MM.1S (cell line): ENCODE measurements at regions not wholly inside any gene's neighbourhood (a gene's known extent, or its start where the extent isn't known, plus 50 kb on each side); places are given as distances from the start of the nearest gene placed in this dataset.

Experiments used
- DNase-seq: peaks from one replicate; pipeline ENCODE4 v3.0.0-alpha.2; 2015
- H2AFZ ChIP-seq: fragments of 300-600 bp; sonication (generic); 2 replicates; pipeline ENCODE4 v1.6.0; 2016; ENCODE audit warnings: antibody characterized with exemption, low read length
- H3F3A ChIP-seq: fragments of 300-600 bp; sonication (generic); 2 replicates; pipeline ENCODE4 v1.6.1; 2016; ENCODE audit warnings: mild to moderate bottlenecking, antibody characterized with exemption, low read length, moderate library complexity, mixed read lengths; ENCODE audit not compliant: insufficient read depth
- H3K27ac ChIP-seq: fragments of 300-600 bp; sonication (generic); 2 replicates; pipeline ENCODE4 v1.5.1; 2016; ENCODE audit warnings: mild to moderate bottlenecking, low read length
- H3K27me3 ChIP-seq: fragments of 300-600 bp; sonication (generic); replicated peaks from 2 replicates; pipeline ENCODE4 v1.6.0; 2016; ENCODE audit warnings: low read length; ENCODE audit not compliant: insufficient read depth
- H3K36me3 ChIP-seq: fragments of 300-600 bp; sonication (generic); replicated peaks from 2 replicates; pipeline ENCODE4 v1.6.1; 2016; ENCODE audit warnings: mild to moderate bottlenecking, low read length, mixed read lengths; ENCODE audit not compliant: insufficient read depth
- H3K4me1 ChIP-seq: fragments of 300-600 bp; sonication (generic); 2 replicates; pipeline ENCODE4 v1.6.1; 2016; ENCODE audit warnings: low read length, mixed read lengths
- H3K4me2 ChIP-seq: fragments of 300-600 bp; sonication (generic); 2 replicates; pipeline ENCODE4 v1.6.0; 2016; ENCODE audit warnings: low read depth, low read length
- H3K4me3 ChIP-seq: fragments of 300-600 bp; sonication (generic); 2 replicates; pipeline ENCODE4 v1.5.1; 2016; ENCODE audit warnings: low read length, mixed read lengths
- H3K79me2 ChIP-seq: fragments of 300-600 bp; sonication (generic); 2 replicates; pipeline ENCODE4 v1.6.1; 2016; ENCODE audit warnings: mixed run types, low read length, mixed read lengths
- H3K9ac ChIP-seq: fragments of 300-600 bp; sonication (generic); 2 replicates; pipeline ENCODE4 v1.6.1; 2016; ENCODE audit warnings: low read length, mixed read lengths
- H3K9me2 ChIP-seq: fragments of 300-600 bp; sonication (generic); replicated peaks from 2 replicates; pipeline ENCODE4 v1.6.1; 2016; ENCODE audit warnings: mild to moderate bottlenecking, low read length, mixed read lengths; ENCODE audit not compliant: insufficient read depth
- H3K9me3 ChIP-seq: fragments of 300-600 bp; sonication (generic); replicated peaks from 2 replicates; pipeline ENCODE4 v1.6.1; 2016; ENCODE audit warnings: mild to moderate bottlenecking, low read length, mixed read lengths; ENCODE audit not compliant: insufficient read depth
- H4K20me1 ChIP-seq: fragments of 300-600 bp; sonication (generic); 2 replicates; pipeline ENCODE4 v1.6.1; 2016; ENCODE audit warnings: mild to moderate bottlenecking, low read length, moderate library complexity, mixed read lengths; ENCODE audit not compliant: insufficient read depth
- CTCF ChIP-seq: fragments of 300-600 bp; sonication (generic); IDR thresholded peaks from 2 replicates; pipeline ENCODE4 v1.5.1; 2016; ENCODE audit warnings: antibody characterized with exemption, low read length, mixed read lengths
- EZH2 ChIP-seq: fragments of 300-600 bp; sonication (generic); optimal IDR thresholded peaks from 2 replicates; pipeline ENCODE3; 2017; ENCODE audit warnings: low read depth, mild to moderate bottlenecking, antibody characterized with exemption, low read length, mixed read lengths
- EZH2phosphoT487 ChIP-seq: fragments of 300-600 bp; sonication (generic); IDR thresholded peaks from 2 replicates; pipeline ENCODE4 v1.6.1; 2018; ENCODE audit warnings: antibody characterized with exemption, low read length

GRCh38 chr13:22287343-22287920 lies 616.6 kb downstream of the FGF9 start:
- no peaks in the 10 kb centered on the region for H3K27me3 ChIP-seq
- no peak overlapping the region for H2AFZ ChIP-seq
- no peak overlapping the region for H3K27ac ChIP-seq
- no peak for DNase-seq
- no peaks in the 10 kb centered on the region for H3F3A ChIP-seq
- no peak overlapping the region for H3K9ac ChIP-seq
- H3K9me3 ChIP-seq, result no peaks in the 10 kb centered on the region
- TF ChIP-seq EZH2phosphoT487 (no peak), EZH2 (no peak), CTCF (no peak)
- no peaks in the 10 kb centered on the region for H3K79me2 ChIP-seq
- H4K20me1 ChIP-seq, result no peaks in the 10 kb centered on the region
- no peak overlapping the region for H3K4me2 ChIP-seq
- no peaks in the 10 kb centered on the region for H3K4me1 ChIP-seq
- no peak overlapping the region for H3K4me3 ChIP-seq
- no peaks in the 10 kb centered on the region for H3K9me2 ChIP-seq
- no peaks in the 10 kb centered on the region for H3K36me3 ChIP-seq

GRCh38 chr13:22288496-22288895 lies 617.6 kb downstream of the FGF9 start:
- H3K27me3 ChIP-seq, result no peaks in the 10 kb centered on the region
- no peaks in the 10 kb centered on the region for H3F3A ChIP-seq
- no peak overlapping the region for H3K4me2 ChIP-seq

GRCh38 chr13:22289711-22290110 lies 618.8 kb downstream of the FGF9 start:
- Histone ChIP-seq H3K79me2 (no peaks in the 10 kb centered on the region), H3K4me3 (no peak overlapping the region)
- TF ChIP-seq EZH2phosphoT487, result no peak
- TF ChIP-seq CTCF, result no peak
- TF ChIP-seq EZH2, result no peak

More at GRCh38 chr13:22288496-22288895, 617.6 kb downstream of the FGF9 start:
- no peaks in the 10 kb centered on the region for H3K9me2 ChIP-seq
- no peaks in the 10 kb centered on the region for H3K36me3 ChIP-seq
- no peak overlapping the region for H3K9ac ChIP-seq
- no peaks in the 10 kb centered on the region for H3K4me1 ChIP-seq
- H4K20me1 ChIP-seq, result no peaks in the 10 kb centered on the region
- TF ChIP-seq EZH2 (no peak), CTCF (no peak), EZH2phosphoT487 (no peak)
- H3K4me3 ChIP-seq, result no peak overlapping the region
- H3K79me2 ChIP-seq, result no peaks in the 10 kb centered on the region
- H3K27ac ChIP-seq, result no peak overlapping the region
- H2AFZ ChIP-seq, result no peak overlapping the region
- no peaks in the 10 kb centered on the region for H3K9me3 ChIP-seq
- no peak for DNase-seq

More at GRCh38 chr13:22289711-22290110, 618.8 kb downstream of the FGF9 start:
- no peaks in the 10 kb centered on the region for H3K9me3 ChIP-seq
- no peak overlapping the region for H3K27ac ChIP-seq
- H2AFZ ChIP-seq, result no peak overlapping the region
- no peaks in the 10 kb centered on the region for H3F3A ChIP-seq
- no peak for DNase-seq
- H3K27me3 ChIP-seq, result no peaks in the 10 kb centered on the region
- H3K4me1 ChIP-seq, result no peaks in the 10 kb centered on the region
- H3K36me3 ChIP-seq, result no peaks in the 10 kb centered on the region
- no peak overlapping the region for H3K9ac ChIP-seq
- H4K20me1 ChIP-seq, result no peaks in the 10 kb centered on the region
- H3K9me2 ChIP-seq, result no peaks in the 10 kb centered on the region
- H3K4me2 ChIP-seq, result no peak overlapping the region
